NT2/D1 (cell line): ENCODE measurements at regions not wholly inside any gene's neighbourhood (a gene's known extent, or its start where the extent isn't known, plus 50 kb on each side); places are given as distances from the start of the nearest gene placed in this dataset.

Experiments
- DNase-seq: peaks from one replicate; pipeline ENCODE4 v3.0.0-alpha.2; 2011; ENCODE audit warnings: low read depth, low spot score
- H3K27me3 ChIP-seq: 2 replicates; pipeline ENCODE4 v1.6.0; 2011; ENCODE audit warnings: mild to moderate bottlenecking; ENCODE audit not compliant: insufficient read length, insufficient read depth
- H3K36me3 ChIP-seq: 2 replicates; pipeline ENCODE4 v1.6.1; 2011; ENCODE audit warnings: mild to moderate bottlenecking, low read length, mixed read lengths; ENCODE audit not compliant: insufficient read depth, insufficient read length
- H3K4me1 ChIP-seq: 2 replicates; pipeline ENCODE4 v1.5.1; 2011; ENCODE audit not compliant: insufficient read depth, insufficient read length
- H3K4me3 ChIP-seq: 2 replicates; pipeline ENCODE4 v1.5.1; 2011; ENCODE audit warnings: low read depth; ENCODE audit not compliant: insufficient read length
- H3K9ac ChIP-seq: 2 replicates; pipeline ENCODE4 v1.6.0; 2011; ENCODE audit warnings: low read depth; ENCODE audit not compliant: insufficient read length
- H3K9me3 ChIP-seq: 2 replicates; pipeline ENCODE4 v1.5.1; 2011; ENCODE audit warnings: mild to moderate bottlenecking, low read length; ENCODE audit not compliant: insufficient read depth
- SUZ12 ChIP-seq: IDR thresholded peaks from 2 replicates; pipeline ENCODE4 v1.6.1; 2011; ENCODE audit not compliant: insufficient read length, insufficient read depth; ENCODE audit errors: extremely low read depth
- YY1 ChIP-seq: IDR thresholded peaks from 2 replicates; pipeline ENCODE4 v1.6.1; 2011; ENCODE audit not compliant: insufficient read length, insufficient read depth
- ZNF274 ChIP-seq: IDR thresholded peaks from 2 replicates; pipeline ENCODE4 v1.6.1; 2011; ENCODE audit warnings: mild to moderate bottlenecking, low read depth, low read length

GRCh38 chr5:59956130-59956783 is 62.7 kb upstream of the PDE4D start:
- no peaks in the 10 kb centered on the region for H3K27me3 ChIP-seq
- H3K9ac ChIP-seq = no peak overlapping the region
- no peaks in the 10 kb centered on the region for H3K4me1 ChIP-seq
- H3K36me3 ChIP-seq = no peaks in the 10 kb centered on the region
- H3K4me3 ChIP-seq = no peak overlapping the region
- H3K9me3 ChIP-seq = no peaks in the 10 kb centered on the region
- DNase-seq = no peak
- TF ChIP-seq YY1 = no peak
- TF ChIP-seq SUZ12 = no peak
- no peak for TF ChIP-seq ZNF274

GRCh38 chr5:59955241-59955640 is 61.7 kb upstream of the PDE4D start:
- Histone ChIP-seq H3K36me3 (no peaks in the 10 kb centered on the region), H3K4me1 (no peaks in the 10 kb centered on the region), H3K9me3 (no peaks in the 10 kb centered on the region), H3K27me3 (no peaks in the 10 kb centered on the region), H3K4me3 (no peak overlapping the region), H3K9ac (no peak overlapping the region)
- TF ChIP-seq YY1 (no peak), ZNF274 (no peak), SUZ12 (no peak)
- no peak for DNase-seq

GRCh38 chr5:59943452-59944113 is 50.1 kb upstream of the PDE4D start:
- H3K4me1 ChIP-seq = no peaks in the 10 kb centered on the region
- H3K4me3 ChIP-seq = no peak overlapping the region
- H3K9me3 ChIP-seq = no peaks in the 10 kb centered on the region
- no peaks in the 10 kb centered on the region for H3K27me3 ChIP-seq
- no peak for DNase-seq
- no peak for TF ChIP-seq ZNF274
- no peak for TF ChIP-seq SUZ12
- TF ChIP-seq YY1 = no peak
- H3K36me3 ChIP-seq = no peaks in the 10 kb centered on the region
- H3K9ac ChIP-seq = no peak overlapping the region
